Sigmoid colon (tissue), 6 donors: ENCODE measurements at regions not wholly inside any gene's neighbourhood (a gene's known extent, or its start where the extent isn't known, plus 50 kb on each side); places are given as distances from the start of the nearest gene placed in this dataset.

Experiments used
- DNase-seq: peaks from one replicate; pipeline ENCODE4 v3.0.0-alpha.2; 2019
- H3K27ac ChIP-seq, 4 donors: fragments of 200-600 bp; sonication (generic); one replicate each; pipeline ENCODE4 v1.5.1; 2016 to 2019; ENCODE audit warnings: mild to moderate bottlenecking in 1 of 4
- H3K27me3 ChIP-seq, 3 donors: fragments of 200-600 bp; sonication (generic); one replicate each; pipeline ENCODE4 v1.5.1; 2019; ENCODE audit warnings: mild to moderate bottlenecking in 1 of 3
- H3K36me3 ChIP-seq, 4 donors: fragments of 200-600 bp; sonication (generic); one replicate each; pipeline ENCODE4 v1.5.1; 2016 to 2019
- H3K4me1 ChIP-seq, 4 donors: fragments of 200-600 bp; sonication (generic); one replicate each; pipeline ENCODE4 v1.5.1; 2017 to 2019
- H3K4me3 ChIP-seq, 4 donors: fragments of 200-600 bp; sonication (generic); one replicate each; pipeline ENCODE4 v1.5.1; 2017 to 2019; ENCODE audit warnings: mild to moderate bottlenecking in 2 of 4, moderate library complexity in 1 of 4
- H3K9me3 ChIP-seq, 4 donors: fragments of 200-600 bp in 3 of 4; sonication (generic) in 3 of 4; one replicate each; pipeline versions ENCODE4 v1.5.1 to v1.6.1; 2013 to 2019
- CTCF ChIP-seq, 4 experiments: fragments of 450-650 bp in 3 of 4; fragments of 200-600 bp in 1 of 4; IDR thresholded peaks; one replicate each; pipeline ENCODE4 v1.5.1; 2016 to 2019; ENCODE audit warnings: antibody characterized with exemption in 4 of 4, mild to moderate bottlenecking in 3 of 4, moderate library complexity in 2 of 4
- EP300 ChIP-seq, 4 donors: sonication (generic); formaldehyde crosslinking; IDR thresholded peaks; one replicate each; pipeline ENCODE4 v1.6.1; 2017; ENCODE audit warnings: antibody characterized with exemption in 4 of 4
- POLR2A ChIP-seq, 2 donors: fragments of 450-650 bp; IDR thresholded peaks; one replicate each; pipeline ENCODE4 v1.6.1; 2016; ENCODE audit warnings: antibody characterized with exemption in 2 of 2, mild to moderate bottlenecking in 2 of 2, moderate library complexity in 2 of 2
- POLR2AphosphoS5 ChIP-seq, 4 donors: sonication (generic); formaldehyde crosslinking; IDR thresholded peaks; one replicate each; pipeline ENCODE4 v1.6.1; 2017; ENCODE audit warnings: antibody characterized with exemption in 4 of 4
- WGBS, 2 donors: extraction: QIAGEN DNeasy Blood & Tissue Kit; methylation state at CpG; one replicate each; pipeline ENCODE4 v1.1.7; 2013; 5-methylcytosine and 5-hydroxymethylcytosine counted together
- intact Hi-C: fragments of 100-400 bp; cut with DNase I; formaldehyde crosslinking; loops from one replicate; pipeline ENCODE4 v1.15.1; 2023
- donor health status: healthy with polysubstance abuse.
- donor health status: healthy.

GRCh38 chr9:12965303-12965702 is 190.5 kb downstream of the LURAP1L start:
- intact Hi-C loops, result no loop called here
- no peaks in the 10 kb centered on the region for H3K9me3 ChIP-seq
- TF ChIP-seq POLR2A (IDR thresholded peaks at IDR 0.05), result no peak
- no peak for TF ChIP-seq POLR2AphosphoS5 (IDR thresholded peaks at IDR 0.05)
- no peak for TF ChIP-seq EP300 (IDR thresholded peaks at IDR 0.05)
- no peak for TF ChIP-seq CTCF (IDR thresholded peaks at IDR 0.05)
- no peak for DNase-seq
- no peak overlapping the region for H3K4me3 ChIP-seq
- WGBS, 2 donors, result 41 to 50% methylated on average over 1 of the region's 1 CpG
- H3K36me3 ChIP-seq, result no peaks in the 10 kb centered on the region
- peak overlapping the region in 3 of 4 donors; percentile 5 to 65 (median 64) for H3K27ac ChIP-seq
- H3K27me3 ChIP-seq, result no peaks in the 10 kb centered on the region
- H3K4me1 ChIP-seq, result peaks cover 0 to 38% (median 20%) of the 10 kb centered on the region in 4 donors

GRCh38 chr9:12968093-12968492 is 193.3 kb downstream of the LURAP1L start:
- Histone ChIP-seq H3K27ac (peak overlapping the region in 2 of 4 donors; percentile 48 to 49), H3K36me3 (no peaks in the 10 kb centered on the region), H3K9me3 (no peaks in the 10 kb centered on the region), H3K4me1 (peaks cover 0 to 48% (median 25%) of the 10 kb centered on the region in 4 donors), H3K4me3 (no peak overlapping the region), H3K27me3 (no peaks in the 10 kb centered on the region)
- 81 to 84% methylated on average over 6 of the region's 6 CpGs for WGBS, 2 donors
- intact Hi-C loops, result no loop called here
- DNase-seq, result peak; percentile 69
- TF ChIP-seq POLR2AphosphoS5 (IDR thresholded peaks at IDR 0.05) (peak; percentile 41 to 75 (median 62)), CTCF (IDR thresholded peaks at IDR 0.05) (no peak), POLR2A (IDR thresholded peaks at IDR 0.05) (no peak), EP300 (IDR thresholded peaks at IDR 0.05) (peak in 2 of 4 donors; percentile 8 to 44)

- peak; percentile 85 for DNase-seq
- Histone ChIP-seq H3K4me1 (peaks cover 0 to 54% (median 32%) of the 10 kb centered on the region in 4 donors), H3K36me3 (no peaks in the 10 kb centered on the region), H3K27ac (peak overlapping the region; percentile 59 to 78 (median 74)), H3K9me3 (no peaks in the 10 kb centered on the region), H3K4me3 (no peak overlapping the region), H3K27me3 (no peaks in the 10 kb centered on the region)
- intact Hi-C loops, result loop anchor here (5.0 kb wide), 1 partner anchor 196 kb away; the partner anchor contains the start of gene LURAP1L
- TF ChIP-seq POLR2AphosphoS5 (IDR thresholded peaks at IDR 0.05) (peak; percentile 35 to 84 (median 58)), EP300 (IDR thresholded peaks at IDR 0.05) (peak in 2 of 4 donors; percentile 1 to 31), POLR2A (IDR thresholded peaks at IDR 0.05) (no peak), CTCF (IDR thresholded peaks at IDR 0.05) (no peak)
- WGBS, 2 donors, result 24 to 46% methylated on average over 8 of the region's 8 CpGs
Observed at GRCh38 chr9:12972608-12973589, 198.1 kb downstream of the LURAP1L start.

- Histone ChIP-seq H3K36me3 (no peaks in the 10 kb centered on the region), H3K27me3 (no peaks in the 10 kb centered on the region), H3K9me3 (no peaks in the 10 kb centered on the region), H3K4me1 (peaks cover 0 to 46% (median 32%) of the 10 kb centered on the region in 4 donors), H3K27ac (peak overlapping the region; percentile 59 to 78 (median 74)), H3K4me3 (no peak overlapping the region)
- intact Hi-C loops, result loop anchor here (5.0 kb wide), 1 partner anchor 196 kb away; the partner anchor contains the start of gene LURAP1L
- 21 to 60% methylated on average over 1 of the region's 1 CpG for WGBS, 2 donors
- TF ChIP-seq CTCF (IDR thresholded peaks at IDR 0.05) (no peak), POLR2AphosphoS5 (IDR thresholded peaks at IDR 0.05) (no peak), POLR2A (IDR thresholded peaks at IDR 0.05) (no peak), EP300 (IDR thresholded peaks at IDR 0.05) (no peak)
- no peak for DNase-seq
Observed at GRCh38 chr9:12973710-12974109, 198.9 kb downstream of the LURAP1L start.
